ENCODE measurements at regions not wholly inside any gene's neighbourhood (a gene's known extent, or its start where the extent isn't known, plus 50 kb on each side); places are given as distances from the start of the nearest gene placed in this dataset.

GRCh38 chr7:67377939-67378862 lies 381.6 kb downstream of the TYW1 start:
- no peak overlapping the region for H3K9ac ChIP-seq (ENCODE audit: low read length)
- H3K9me3 ChIP-seq (replicated peaks; ENCODE audit: insufficient read depth, low read length), result no peaks in the 10 kb centered on the region
- no peaks in the 10 kb centered on the region for H3K79me2 ChIP-seq (ENCODE audit: low read length)
- H3F3A ChIP-seq (ENCODE audit: insufficient read depth, low read length), result no peaks in the 10 kb centered on the region
- H3K4me3 ChIP-seq (ENCODE audit: low read length), result no peak overlapping the region
- no peak overlapping the region for H3K4me2 ChIP-seq (ENCODE audit: low read depth, low read length)
- H3K27ac ChIP-seq (ENCODE audit: low read length), result no peak overlapping the region
- H3K4me1 ChIP-seq (ENCODE audit: low read length), result no peaks in the 10 kb centered on the region
- H3K36me3 ChIP-seq (replicated peaks; ENCODE audit: insufficient read depth, low read length), result no peaks in the 10 kb centered on the region
- H3K9me2 ChIP-seq (replicated peaks; ENCODE audit: insufficient read depth, low read length), result no peaks in the 10 kb centered on the region
- no peak for TF ChIP-seq EZH2phosphoT487 (IDR thresholded peaks at IDR 0.05; ENCODE audit: low read length)
- TF ChIP-seq CTCF (IDR thresholded peaks at IDR 0.05; ENCODE audit: low read length), result peak; percentile 84
- no peak for TF ChIP-seq EZH2 (optimal IDR thresholded peaks at IDR 0.05; ENCODE audit: low read depth, low read length)
- H4K20me1 ChIP-seq (ENCODE audit: insufficient read depth, low read length), result no peaks in the 10 kb centered on the region
- peak overlapping the region; percentile 36; the same call in 1 of the 2 replicates for H2AFZ ChIP-seq (ENCODE audit: low read length)
- H3K27me3 ChIP-seq (replicated peaks; ENCODE audit: insufficient read depth, low read length), result no peaks in the 10 kb centered on the region
- peak; percentile 65 for DNase-seq

GRCh38 chr7:67380326-67380725 lies 383.7 kb downstream of the TYW1 start:
- H4K20me1 ChIP-seq (ENCODE audit: insufficient read depth, low read length), result no peaks in the 10 kb centered on the region
- no peaks in the 10 kb centered on the region for H3K27me3 ChIP-seq (replicated peaks; ENCODE audit: insufficient read depth, low read length)
- no peak overlapping the region for H3K27ac ChIP-seq (ENCODE audit: low read length)
- H3K4me1 ChIP-seq (ENCODE audit: low read length), result no peaks in the 10 kb centered on the region
- H3K36me3 ChIP-seq (replicated peaks; ENCODE audit: insufficient read depth, low read length), result no peaks in the 10 kb centered on the region
- no peaks in the 10 kb centered on the region for H3K79me2 ChIP-seq (ENCODE audit: low read length)
- no peak overlapping the region for H3K9ac ChIP-seq (ENCODE audit: low read length)
- no peaks in the 10 kb centered on the region for H3F3A ChIP-seq (ENCODE audit: insufficient read depth, low read length)
- no peaks in the 10 kb centered on the region for H3K9me2 ChIP-seq (replicated peaks; ENCODE audit: insufficient read depth, low read length)
- DNase-seq, result no peak
- no peak overlapping the region for H3K4me3 ChIP-seq (ENCODE audit: low read length)
- no peak overlapping the region for H2AFZ ChIP-seq (ENCODE audit: low read length)
- H3K4me2 ChIP-seq (ENCODE audit: low read depth, low read length), result no peak overlapping the region
- TF ChIP-seq EZH2phosphoT487 (IDR thresholded peaks at IDR 0.05; ENCODE audit: low read length) (no peak), EZH2 (optimal IDR thresholded peaks at IDR 0.05; ENCODE audit: low read depth, low read length) (no peak), CTCF (IDR thresholded peaks at IDR 0.05; ENCODE audit: low read length) (no peak)
- no peaks in the 10 kb centered on the region for H3K9me3 ChIP-seq (replicated peaks; ENCODE audit: insufficient read depth, low read length)

- TF ChIP-seq EZH2 (optimal IDR thresholded peaks at IDR 0.05; ENCODE audit: low read depth, low read length), result no peak
- no peak for TF ChIP-seq EZH2phosphoT487 (IDR thresholded peaks at IDR 0.05; ENCODE audit: low read length)
- no peak for TF ChIP-seq CTCF (IDR thresholded peaks at IDR 0.05; ENCODE audit: low read length)
- Histone ChIP-seq H3K79me2 (ENCODE audit: low read length) (no peaks in the 10 kb centered on the region), H3K9me3 (replicated peaks; ENCODE audit: insufficient read depth, low read length) (no peaks in the 10 kb centered on the region), H3K27me3 (replicated peaks; ENCODE audit: insufficient read depth, low read length) (no peaks in the 10 kb centered on the region), H2AFZ (ENCODE audit: low read length) (no peak overlapping the region), H3K36me3 (replicated peaks; ENCODE audit: insufficient read depth, low read length) (no peaks in the 10 kb centered on the region), H3K9ac (ENCODE audit: low read length) (no peak overlapping the region), H3K4me2 (ENCODE audit: low read depth, low read length) (no peak overlapping the region), H3K4me3 (ENCODE audit: low read length) (no peak overlapping the region), H3F3A (ENCODE audit: insufficient read depth, low read length) (no peaks in the 10 kb centered on the region), H4K20me1 (ENCODE audit: insufficient read depth, low read length) (no peaks in the 10 kb centered on the region), H3K9me2 (replicated peaks; ENCODE audit: insufficient read depth, low read length) (no peaks in the 10 kb centered on the region), H3K27ac (ENCODE audit: low read length) (no peak overlapping the region), H3K4me1 (ENCODE audit: low read length) (no peaks in the 10 kb centered on the region)
- DNase-seq, result no peak
Observed at GRCh38 chr7:67380858-67381257, 384.2 kb downstream of the TYW1 start.
